Fibroblast of skin of back (primary cell): ENCODE measurements at regions not wholly inside any gene's neighbourhood (a gene's known extent, or its start where the extent isn't known, plus 50 kb on each side); places are given as distances from the start of the nearest gene placed in this dataset.

ENCODE experiments used
- DNase-seq: peaks from one replicate; pipeline ENCODE4 v3.0.0-alpha.2; 2013

DNA sequence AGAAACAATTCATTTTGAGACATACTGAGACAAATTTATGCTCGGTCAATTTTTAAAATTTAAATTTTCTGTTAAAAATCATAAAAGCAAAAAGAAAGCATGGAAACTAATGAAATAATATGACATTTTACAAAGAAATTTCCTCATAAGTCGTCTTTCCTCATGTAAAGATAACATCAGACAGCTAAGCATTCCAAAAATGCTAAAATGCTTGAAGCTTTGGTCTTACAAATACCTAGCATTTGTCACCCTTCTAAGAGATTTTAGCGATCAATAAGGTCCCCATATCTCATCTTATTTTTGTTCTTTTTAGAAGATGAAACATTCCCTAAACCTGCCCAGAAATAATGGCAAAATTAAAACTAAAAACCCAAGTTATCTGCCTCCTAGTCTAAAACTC lies 68.5 kb upstream of the FREM2 start:
- no peak for DNase-seq

DNA sequence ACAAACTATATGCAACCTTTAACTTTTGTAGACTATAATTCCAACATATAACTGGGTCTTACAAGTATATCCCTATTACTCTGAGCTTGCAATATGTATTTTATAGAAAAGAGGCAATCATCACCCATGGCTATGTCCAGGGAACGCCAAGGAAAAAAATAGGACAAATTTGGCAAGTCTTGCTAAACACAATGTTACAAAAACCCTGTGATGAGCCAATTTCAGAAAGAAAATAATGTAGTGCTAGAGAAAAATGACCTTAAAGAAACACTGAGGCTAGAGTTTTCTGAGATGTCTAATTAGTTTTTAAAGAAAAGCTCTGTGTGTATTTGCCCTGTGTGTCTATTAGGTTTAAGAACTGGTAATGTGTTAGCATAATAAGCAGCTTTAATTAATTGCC lies 68.0 kb upstream of the FREM2 start:
- no peak for DNase-seq

DNA sequence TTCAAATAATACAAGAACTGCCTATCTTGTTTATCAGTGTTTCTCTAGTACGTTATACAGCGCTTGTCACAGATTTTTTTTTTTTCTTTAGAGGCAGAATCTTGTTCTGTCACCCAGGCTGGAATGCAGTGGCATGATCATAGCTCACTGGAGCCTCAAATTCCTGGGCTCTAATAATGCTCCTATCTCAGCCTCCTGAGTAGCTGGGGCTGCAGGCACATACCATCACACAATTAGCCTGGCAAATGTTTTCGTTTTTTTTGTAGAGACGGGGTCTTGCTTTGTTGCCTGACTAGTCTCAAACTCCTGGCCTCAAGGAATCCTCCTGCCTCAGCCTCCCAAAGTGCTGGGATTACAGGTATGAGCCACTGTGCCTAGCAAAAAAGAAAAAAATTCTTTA lies 66.0 kb upstream of the FREM2 start:
- no peak for DNase-seq

DNA sequence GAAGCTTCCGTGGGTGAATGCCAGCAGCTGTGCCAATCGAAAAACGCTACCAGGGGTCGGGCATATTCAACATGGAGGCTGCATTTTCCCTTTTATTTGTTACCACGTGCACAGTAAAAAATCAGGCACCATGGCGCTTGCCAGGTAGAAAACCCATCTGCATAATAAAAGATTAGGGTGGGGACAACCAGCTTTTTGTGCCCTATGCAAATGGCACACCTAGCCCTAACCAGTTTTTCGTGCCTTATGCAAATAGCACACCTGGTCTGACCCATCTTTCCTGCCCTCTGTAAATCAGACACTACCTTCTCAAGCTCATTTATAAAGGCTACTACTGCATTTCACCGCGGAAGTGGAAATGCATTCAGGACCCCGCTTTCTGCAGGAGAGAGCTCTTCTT lies 62.1 kb upstream of the FREM2 start:
- no peak for DNase-seq

- peak; percentile 12 for DNase-seq
Observed at GRCh38 chr13:38628554-38628953, 58.3 kb upstream of the FREM2 start.

DNA sequence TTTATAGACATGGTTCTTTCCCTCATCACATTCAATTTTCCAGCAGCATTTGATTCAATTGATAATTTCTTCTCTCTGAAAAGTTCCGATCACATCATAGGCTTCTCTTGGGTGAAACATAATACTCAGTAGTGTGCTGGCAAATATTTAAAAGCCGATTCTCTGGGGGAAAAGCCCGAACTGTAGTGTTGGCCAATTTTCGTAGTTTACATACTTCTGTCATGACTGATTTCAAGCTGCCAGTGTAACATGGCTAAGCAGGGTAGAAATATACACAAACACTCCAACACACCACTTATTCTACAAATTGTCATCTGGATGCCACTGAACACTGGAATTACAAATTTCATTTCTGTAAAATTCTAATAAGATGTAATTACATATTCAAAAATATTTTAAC lies 56.1 kb upstream of the FREM2 start:
- DNase-seq = peak; percentile 76

DNA sequence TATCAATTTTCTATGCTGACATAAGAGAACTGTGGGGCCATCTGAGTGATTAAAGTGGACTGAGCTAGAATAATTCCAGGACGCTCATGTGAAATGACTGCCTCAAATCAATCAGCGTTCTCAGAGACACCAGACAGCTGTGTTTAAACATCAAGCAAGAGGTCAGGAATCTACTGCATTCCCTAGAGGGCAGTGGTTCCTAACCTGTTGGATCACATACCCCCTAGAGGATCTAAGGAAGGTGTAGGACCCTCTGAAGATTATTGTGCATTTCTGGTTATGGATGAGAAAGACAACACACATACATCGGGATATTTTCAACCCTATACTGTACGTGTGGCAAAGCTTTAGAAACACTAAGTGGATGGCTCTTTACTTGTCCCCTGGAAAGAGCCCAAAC lies 51.8 kb upstream of the FREM2 start:
- DNase-seq = no peak

GRCh38 chr13:38636073-38636472 lies 50.8 kb upstream of the FREM2 start:
- no peak for DNase-seq

DNA sequence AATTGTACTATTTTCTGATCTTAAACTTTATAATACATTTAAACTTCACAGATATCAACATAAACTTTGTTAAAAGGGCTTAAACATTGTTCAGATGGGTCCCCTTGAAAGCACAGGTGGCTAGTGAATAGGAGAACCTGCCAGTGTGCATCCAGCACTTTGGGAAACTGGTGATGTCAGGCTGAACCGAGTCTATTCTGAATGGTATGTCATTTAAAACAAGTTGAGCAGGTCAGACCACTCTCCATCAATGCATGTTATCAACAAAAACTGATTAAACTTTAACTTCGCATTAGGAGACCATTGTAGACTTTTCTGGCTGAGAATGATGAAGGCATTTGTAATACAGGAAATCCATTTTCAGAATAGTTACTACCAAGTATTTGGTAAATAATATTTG lies 50.1 kb upstream of the FREM2 start:
- DNase-seq = no peak
